Caki2 (cell line): ENCODE measurements at regions not wholly inside any gene's neighbourhood (a gene's known extent, or its start where the extent isn't known, plus 50 kb on each side); places are given as distances from the start of the nearest gene placed in this dataset.
"Not testable (repeated sequence)": the region's sequence is repeated elsewhere in the genome, so short reads cannot be mapped to it uniquely, and the experiment has no call there.

Experiments
- DNase-seq: peaks from one replicate; pipeline ENCODE4 v3.0.0-alpha.2; 2015; ENCODE audit warnings: low read depth
- in situ Hi-C: cut with HindIII; loops from 2 replicates; pipeline ENCODE4 v1.10.0; 2016; ENCODE audit warnings: low sequenced_read_pairs, low pct_unique_long_range_greater_than_20kb, mixed read lengths

DNA sequence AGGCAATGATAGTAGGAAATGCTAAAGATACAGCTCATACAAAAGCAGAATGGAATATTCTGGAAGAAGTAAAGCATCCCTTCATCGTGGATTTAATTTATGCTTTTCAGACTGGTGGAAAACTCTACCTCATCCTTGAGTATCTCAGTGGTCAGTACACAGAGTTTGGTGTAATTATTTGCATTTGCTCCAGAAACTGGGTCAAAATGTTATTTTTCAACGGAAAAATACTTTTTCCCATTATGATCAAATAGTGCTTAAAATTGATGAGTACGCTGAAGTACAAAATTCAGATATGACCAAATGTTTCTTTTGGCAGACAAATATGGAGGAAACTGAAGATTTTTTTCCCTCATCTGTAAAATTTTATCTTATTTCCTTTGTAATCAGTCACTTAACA is 137.0 kb downstream of the CDRT15L2 start:
- in situ Hi-C loops, DNase-seq: not testable (repeated sequence)

DNA sequence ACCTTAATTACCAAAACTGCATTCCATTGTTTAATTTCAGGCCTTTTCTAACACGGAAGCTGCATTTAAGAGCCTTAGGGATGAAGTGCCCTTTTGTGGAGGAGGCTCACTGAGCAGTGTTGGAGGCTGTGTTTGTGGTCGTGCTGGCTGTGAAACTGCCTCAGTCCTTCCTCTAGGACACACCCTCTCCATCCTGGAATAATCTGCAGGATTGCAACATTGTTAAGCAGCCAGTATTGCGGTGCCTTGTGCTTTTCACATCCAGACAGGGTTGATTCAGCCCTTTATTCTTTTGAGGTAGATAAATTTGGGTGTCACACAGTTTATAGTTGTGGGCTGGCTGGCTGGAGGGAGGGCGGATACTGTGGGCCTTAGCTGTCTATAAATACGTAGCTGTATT is 141.6 kb downstream of the CDRT15L2 start:
- in situ Hi-C loops, result no loop called here
- no peak for DNase-seq

DNA sequence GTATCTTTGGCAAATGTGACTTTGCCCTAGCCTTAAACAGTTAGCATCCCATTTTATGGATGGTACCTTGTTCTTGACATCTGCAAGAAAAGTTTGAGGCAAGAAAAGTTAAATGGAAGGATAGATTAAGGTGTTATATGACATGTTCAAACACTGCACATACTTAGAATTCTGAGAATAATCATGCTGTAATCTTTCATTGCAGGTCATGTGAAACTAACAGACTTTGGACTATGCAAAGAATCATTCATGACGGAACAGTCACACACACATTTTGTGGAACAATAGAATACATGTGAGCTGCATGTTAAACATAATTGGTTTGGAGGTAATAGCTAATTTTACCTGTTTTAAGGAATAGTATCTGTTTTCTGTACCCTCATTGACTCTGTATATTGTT is 144.9 kb downstream of the CDRT15L2 start:
- DNase-seq, in situ Hi-C loops: not testable (repeated sequence)

DNA sequence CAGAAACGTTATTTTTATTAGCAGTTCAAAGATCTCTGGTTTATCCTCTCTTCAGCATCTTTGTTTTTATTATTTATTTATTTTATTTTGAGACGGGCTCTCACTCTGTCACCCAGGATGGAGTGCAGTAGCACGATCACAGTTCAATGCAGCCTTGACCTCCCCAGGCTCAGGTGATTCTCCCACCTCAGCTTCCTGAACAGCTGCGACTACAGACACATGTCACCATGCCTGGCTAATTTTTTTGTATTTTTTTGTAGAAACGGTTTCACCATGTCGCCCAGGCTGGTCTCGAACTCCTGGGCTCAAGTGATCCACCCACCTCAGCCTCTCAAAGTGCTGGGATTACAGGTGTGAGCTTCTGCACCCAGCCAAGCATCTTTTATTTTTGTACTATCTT is 147.7 kb downstream of the CDRT15L2 start:
- in situ Hi-C loops, DNase-seq: not testable (repeated sequence)

DNA sequence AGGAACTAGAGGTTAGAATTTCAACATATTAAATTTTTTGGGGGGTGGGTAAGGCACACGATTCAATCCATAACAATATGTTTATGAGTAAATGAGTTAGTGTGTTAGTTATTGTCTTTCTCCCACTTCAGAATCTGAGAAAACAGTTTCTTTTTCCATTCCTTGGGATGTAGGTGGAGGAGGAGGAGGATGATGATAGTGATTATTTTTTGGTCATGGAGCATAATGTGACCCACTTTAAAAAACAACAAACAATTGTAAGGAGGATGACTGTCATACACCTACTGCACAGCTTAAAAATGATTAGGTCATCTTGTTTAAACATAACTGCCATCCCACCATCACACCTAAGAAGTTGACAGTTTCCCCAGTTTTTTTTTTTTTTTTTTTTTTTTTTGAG is 148.7 kb downstream of the CDRT15L2 start:
- in situ Hi-C loops, result no loop called here
- no peak for DNase-seq

DNA sequence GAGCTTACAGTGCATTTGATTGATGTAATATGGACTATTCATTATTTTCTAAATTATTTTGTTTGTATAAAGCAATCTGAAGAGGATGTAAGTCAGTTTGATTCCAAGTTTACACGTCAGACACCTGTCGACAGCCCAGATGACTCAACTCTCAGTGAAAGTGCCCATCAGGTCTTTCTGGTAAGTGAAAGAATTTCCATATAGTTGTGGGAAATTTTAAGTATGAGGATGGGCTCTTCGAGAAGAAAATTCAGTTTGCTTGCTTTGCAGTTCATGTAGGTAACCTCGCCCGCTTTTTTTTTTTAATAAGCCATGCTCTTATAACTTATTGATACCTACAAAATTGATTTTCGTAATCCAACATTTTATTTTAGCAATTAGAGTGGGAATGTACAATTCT is 151.6 kb downstream of the CDRT15L2 start:
- in situ Hi-C loops, DNase-seq: not testable (repeated sequence)

DNA sequence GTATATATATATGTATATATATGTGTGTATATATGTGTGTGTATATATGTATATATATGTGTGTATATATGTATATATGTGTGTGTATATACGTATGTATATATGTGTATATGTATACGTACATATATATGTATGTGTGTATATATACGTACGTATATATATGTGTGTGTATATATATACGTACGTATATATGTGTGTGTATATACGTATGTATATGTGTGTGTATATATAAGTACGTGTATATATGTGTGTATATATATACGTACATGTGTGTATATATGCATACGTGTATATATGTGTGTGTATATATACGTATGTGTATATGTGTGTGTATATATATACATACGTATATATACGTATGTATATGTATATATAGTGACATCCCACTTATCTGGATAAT is 154.4 kb downstream of the CDRT15L2 start:
- in situ Hi-C loops, result no loop called here

DNA sequence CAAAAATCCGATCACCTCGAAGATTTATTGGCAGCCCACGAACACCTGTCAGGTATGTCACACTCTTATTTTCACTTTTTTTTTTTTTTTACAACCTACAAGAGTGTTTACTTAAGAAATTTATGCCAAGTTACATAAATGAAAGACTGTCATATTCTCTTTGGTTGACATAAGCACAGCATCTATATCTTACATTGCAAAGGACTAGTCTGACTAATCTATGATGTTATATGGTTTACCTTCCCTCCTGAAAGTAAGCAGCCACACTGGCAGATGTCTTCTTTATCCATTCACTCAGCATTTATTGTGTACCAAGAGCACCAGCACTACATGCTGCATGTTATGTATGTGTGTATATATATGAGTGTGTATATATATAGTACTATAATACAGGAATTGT is 156.3 kb downstream of the CDRT15L2 start:
- no peak for DNase-seq

More for the DNA sequence above, 154.4 kb downstream of the CDRT15L2 start:
- DNase-seq, result no peak

DNA sequence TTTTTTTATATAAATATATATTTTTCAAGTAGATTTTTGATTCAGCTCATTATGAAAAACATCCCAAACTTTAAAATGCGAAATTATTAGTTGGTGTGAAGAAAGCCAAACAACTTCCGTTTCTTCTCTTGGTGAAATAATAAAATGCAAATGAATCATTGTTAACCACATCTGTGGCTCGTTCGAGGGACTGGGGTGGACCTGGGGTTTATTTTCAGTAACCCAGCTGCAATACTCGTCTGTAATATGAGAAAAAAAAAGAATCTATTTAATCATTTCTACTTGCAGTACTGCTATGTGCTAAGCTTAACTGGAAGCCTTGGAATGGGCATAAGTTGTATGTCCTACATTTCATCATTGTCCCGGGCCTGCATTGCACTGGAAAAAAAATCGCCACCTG is 158.1 kb downstream of the CDRT15L2 start:
- DNase-seq, in situ Hi-C loops: not testable (repeated sequence)

More for the DNA sequence above, 156.3 kb downstream of the CDRT15L2 start:
- in situ Hi-C loops, result no loop called here

DNA sequence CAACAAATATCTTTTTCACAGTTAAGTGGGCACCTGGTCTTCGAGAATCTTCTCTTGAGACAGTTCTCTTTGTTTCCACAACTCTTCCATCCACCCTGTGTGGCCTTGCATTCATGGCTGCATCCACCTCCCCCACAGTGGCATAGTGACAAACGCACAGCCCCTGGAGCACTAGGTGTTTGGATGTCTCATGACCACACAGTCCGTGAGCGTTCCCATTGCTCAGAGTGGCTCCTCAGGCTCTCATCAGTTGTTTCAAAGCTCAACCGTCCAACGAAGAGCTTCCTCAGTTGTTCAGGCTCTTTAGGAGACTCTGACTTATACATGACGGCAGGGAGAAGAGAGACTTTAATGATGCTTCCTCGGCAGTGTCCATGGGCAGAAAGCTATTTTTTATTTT is 191.6 kb downstream of the CDRT15L2 start:
- in situ Hi-C loops, result no loop called here

DNA sequence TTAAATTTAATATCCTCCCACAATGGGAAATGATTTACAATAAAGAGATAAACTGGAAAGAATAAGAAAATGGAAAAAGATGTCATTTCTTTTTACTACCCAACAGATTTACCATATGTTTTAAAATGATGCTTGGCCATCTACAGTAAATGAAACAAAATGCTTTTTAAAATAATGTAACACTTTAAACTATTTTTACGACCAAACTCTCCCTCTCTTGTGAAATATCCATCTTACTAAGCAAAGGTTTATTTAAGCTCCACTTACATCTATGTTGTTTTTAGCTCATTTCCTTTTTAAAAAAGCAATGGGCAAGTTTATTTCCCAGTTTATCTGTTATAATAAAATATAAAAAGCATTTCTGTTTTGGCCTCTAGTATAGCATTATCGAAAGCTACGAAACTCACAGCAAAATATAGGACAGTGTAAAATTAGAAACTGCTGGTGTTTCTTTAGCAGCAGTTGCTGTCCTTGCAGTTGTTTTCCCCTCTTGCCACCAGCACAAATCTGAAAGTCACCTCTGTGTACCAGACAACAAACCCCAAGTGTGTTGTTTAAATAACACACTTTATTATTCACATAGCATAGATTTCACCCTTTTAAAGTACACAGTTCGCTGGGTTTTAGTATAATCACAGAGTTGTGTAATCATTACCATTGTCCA is 195.1 kb downstream of the CDRT15L2 start:
- no peak for DNase-seq
- in situ Hi-C loops, result no loop called here

More for the DNA sequence above, 191.6 kb downstream of the CDRT15L2 start:
- no peak for DNase-seq

DNA sequence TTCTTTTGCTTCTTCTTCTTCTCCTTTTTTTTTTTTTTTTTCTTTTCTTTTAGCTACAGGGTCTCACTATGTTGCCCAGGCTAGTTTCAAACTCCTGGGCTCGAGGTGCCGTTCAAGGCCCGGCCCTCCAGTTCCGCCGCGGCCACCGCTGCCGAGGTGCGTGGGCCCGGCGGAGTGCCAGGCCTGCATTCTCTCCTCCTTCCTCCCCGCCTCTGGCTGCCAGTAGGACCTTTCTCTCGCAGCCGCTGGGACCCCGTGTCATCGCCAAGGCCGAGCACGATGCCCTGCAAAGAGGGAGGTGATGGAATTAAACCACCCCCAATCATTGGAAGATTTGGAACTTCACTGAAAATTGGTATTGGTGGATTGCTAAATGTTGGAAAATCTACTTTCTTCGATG is 195.8 kb downstream of the CDRT15L2 start:
- in situ Hi-C loops, result no loop called here
- DNase-seq, result no peak

DNA sequence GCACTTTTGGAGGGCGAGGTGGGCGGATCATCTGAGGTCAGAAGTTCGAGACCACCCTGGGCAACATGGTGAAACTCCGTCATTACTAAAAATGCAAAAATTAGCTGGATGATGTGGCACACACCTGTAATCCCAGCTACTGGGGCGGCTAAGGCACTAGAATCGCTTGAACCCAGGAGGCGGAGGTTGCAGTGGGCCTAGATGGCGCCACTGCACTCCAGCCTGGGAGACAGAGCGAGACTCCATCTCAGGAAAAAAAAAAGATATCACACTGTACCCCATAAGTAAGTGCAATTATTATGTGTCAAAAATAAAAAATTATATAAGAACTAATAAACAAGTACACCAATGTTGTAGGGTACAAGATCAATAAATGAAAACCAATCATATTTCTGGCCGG is 200.0 kb downstream of the CDRT15L2 start:
- no peak for DNase-seq
- in situ Hi-C loops, result no loop called here

DNA sequence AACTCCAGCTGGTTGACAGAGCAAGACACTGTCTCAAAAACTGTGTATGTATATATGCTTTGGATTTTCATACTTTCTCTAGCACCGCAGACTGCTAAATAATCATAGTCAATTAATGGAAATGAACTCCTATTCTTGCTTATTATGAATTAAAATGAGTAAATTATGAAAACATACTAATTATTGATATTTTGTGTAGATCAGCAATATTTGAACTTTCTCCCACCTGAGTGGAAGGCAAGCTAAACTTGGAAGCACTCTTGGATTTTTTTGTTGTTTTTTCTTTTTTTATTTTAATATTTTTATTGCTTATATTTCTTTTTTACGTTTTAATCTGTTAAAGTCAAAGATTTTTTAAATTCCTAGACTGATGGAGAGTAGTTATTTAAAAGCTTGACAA is 201.7 kb downstream of the CDRT15L2 start:
- DNase-seq, result no peak
- in situ Hi-C loops, result no loop called here

DNA sequence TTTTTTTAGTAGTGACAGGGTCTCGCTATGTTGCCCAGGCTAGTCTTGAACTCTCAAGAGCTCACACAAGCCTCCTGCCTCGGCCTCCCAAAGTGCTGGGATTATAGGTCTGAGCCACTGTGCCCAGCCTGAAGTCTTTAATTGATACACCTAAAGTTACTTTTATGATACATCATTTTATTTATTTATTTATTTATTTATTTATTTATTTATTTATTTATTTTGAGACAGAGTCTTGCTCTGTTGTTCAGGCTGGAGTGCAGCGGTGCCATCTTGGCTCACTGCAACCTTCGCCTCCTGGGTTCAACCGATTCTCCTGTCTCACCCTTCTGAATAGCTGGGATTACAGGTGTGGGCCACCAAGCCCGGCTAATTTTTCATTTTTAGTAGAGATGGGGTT is 202.3 kb downstream of the CDRT15L2 start:
- DNase-seq, in situ Hi-C loops: not testable (repeated sequence)

DNA sequence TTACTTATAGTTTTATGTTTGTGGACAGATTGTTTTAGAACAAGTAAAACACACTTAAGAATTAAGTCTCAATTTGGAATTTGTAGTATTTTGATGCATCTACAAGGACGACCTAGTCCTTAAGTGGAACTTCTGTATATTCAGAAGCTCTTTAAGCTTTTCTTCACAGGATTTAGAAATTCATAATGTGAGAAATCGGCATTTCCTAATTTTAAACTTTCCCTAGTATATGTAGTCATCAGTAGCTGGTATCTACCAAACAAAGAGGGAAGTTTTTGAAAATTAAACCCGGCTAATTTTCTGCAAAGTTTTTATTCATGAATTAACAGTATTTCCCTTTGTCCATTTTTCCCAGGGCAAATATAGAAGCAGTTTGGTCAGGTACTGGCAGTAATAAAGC is 203.6 kb downstream of the CDRT15L2 start:
- DNase-seq, result no peak
- in situ Hi-C loops, result no loop called here

DNA sequence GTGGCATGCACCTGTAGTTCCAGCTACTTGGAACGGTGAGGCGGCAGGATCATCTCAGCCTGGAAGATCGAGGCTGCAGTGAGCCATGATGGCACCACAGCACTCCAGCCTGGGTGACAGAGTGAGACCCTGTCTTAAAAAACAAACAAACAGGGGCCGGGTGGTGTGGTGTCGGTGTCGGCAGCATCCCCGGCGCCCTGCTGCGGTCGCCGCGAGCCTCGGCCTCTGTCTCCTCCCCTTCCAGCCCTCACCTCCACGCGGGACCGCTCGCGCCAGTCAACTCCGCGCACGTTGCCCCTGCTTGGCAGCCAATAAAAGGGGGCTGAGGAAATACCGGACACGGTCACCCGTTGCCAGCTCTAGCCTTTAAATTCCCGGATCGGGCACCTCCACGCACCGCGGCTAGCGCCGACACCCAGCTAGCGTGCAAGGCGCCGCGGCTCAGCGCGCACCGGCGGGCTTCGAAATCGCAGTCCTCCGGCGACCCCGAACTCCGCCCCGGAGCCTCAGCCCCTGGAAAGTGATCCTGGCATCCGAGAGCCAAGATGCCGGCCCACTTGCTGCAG is 204.7 kb downstream of the CDRT15L2 start:
- in situ Hi-C loops, result no loop called here
- DNase-seq, result no peak

DNA sequence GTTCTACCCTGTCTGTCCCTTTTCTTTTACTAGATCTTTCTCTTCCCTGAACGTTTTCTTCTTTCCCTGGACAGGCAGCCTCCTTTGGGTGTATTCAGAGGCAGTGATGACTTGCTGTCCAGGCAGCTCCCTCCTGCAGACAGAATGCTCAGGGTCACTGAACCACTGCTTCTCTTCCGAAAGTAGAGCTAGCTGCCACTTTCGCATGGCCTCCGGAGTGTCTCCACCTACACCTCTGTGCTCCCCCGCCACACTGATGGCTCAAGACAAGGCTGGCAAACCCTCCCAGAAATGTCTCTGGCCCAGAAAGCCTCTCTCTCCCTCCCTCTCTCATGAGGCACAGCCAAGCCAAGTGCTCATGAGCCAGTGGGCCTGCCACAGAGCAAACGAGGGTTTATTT is 207.8 kb downstream of the CDRT15L2 start:
- DNase-seq, result no peak
- in situ Hi-C loops, result no loop called here

DNA sequence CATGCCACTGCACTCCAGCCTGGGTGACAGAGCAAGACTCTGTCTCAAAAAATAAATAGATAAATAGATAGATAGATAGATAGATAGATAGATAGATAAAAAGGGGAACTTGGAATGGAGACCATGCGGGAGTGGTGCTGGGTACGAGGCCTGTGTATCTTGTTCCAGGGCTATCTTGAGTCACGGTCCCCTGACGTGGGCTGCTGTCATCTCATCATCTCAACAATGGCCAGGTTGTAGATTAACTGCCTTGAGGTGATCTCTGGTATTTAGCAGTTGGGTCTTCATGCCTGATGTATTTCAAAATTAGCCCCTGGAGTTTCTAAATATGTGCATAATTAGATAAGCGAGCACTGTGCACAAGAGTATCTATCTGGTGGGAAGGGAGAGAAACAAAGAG is 212.1 kb downstream of the CDRT15L2 start:
- in situ Hi-C loops, result no loop called here
- DNase-seq, result no peak

DNA sequence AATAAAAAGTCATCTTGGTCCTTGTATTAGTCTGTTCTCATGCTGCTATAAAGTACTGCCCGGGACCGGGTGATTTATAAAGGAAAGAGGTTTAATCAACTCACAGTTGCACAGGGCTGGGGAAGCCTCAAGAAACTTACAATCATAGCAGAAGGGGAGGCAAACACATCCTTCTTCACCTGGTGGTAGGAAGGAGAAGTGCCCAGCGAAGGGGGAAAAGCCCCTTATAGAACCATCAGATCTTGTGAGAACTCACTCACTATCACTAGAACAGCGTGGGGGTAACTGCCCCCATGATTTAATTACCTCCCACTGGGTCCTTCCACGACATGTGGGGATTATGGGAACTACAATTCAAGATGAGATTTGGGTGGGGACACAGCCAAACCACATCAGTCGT is 215.0 kb downstream of the CDRT15L2 start:
- in situ Hi-C loops, DNase-seq: not testable (repeated sequence)
